ENCODE measurements at regions not wholly inside any gene's neighbourhood (a gene's known extent, or its start where the extent isn't known, plus 50 kb on each side); places are given as distances from the start of the nearest gene placed in this dataset.

DNA sequence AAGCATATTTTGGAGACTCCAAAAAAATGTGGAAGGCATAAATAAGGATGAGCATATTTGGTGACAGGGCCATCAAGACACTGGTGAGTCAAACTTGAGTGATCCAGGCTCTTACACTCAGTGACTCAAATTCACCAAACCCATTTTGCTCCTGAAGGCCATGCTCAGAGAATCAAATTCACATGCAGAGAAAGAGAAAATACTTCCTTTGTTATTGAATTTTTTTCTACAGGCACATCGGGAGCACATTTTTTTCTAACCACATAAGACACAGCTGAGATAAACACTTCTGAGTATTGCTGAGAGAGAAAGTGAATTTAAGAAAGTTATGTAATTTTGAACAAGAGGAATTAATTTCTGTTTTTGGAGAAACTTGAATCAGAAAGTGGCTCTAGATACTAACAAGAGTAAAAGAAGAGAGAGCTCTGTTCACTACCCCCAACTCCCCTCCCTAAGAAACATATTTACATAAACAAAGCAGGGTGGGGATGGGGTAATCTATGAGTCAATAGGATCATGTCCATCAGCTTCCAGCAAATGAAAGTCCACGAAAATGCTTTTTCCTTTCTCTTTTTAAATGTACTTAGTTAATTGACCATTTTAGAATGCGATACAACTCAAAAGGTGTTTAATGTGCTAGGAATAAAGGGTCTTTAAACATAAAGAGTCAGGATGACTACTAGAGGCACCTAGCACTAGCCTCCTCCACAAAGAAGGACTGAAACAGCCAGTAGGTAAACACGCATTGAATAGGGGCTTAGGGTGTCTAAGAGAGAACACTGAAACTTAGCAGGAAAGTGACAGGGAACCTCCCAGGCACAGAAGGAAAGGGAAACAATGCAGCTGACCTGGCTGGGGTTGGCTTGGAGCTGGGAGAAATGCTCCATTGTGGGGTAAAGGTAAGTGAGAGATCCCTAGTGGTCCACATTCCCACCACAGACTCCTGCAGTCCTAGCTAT is 152.3 kb downstream of the KCNE4 start:
- POLR2A ChIA-PET (ENCODE audit: unreplicated experiment), result no interaction called here
- Histone ChIP-seq H2AFZ (ENCODE audit: low read length) (no peak overlapping the region), H3K4me1 (ENCODE audit: insufficient read depth, low read length) (no peaks in the 10 kb centered on the region), H4K20me1 (ENCODE audit: low read length) (no peaks in the 10 kb centered on the region), H3K4me3 (ENCODE audit: low read length) (no peak overlapping the region), H3K36me3 (ENCODE audit: low read depth, low read length) (no peaks in the 10 kb centered on the region), H3K79me2 (ENCODE audit: low read length) (no peaks in the 10 kb centered on the region), H3K9ac (ENCODE audit: low read length) (no peak overlapping the region), H3K4me2 (ENCODE audit: low read length) (no peak overlapping the region), H3K9me3 (ENCODE audit: low read length) (0 out of 2 replicates have a peak, but pooled peaks cover 3% of the 10 kb centered on the region), H3F3A (ENCODE audit: low read length, unreplicated experiment) (no peaks in the 10 kb centered on the region), H3K27me3 (ENCODE audit: low read length) (0 out of 2 replicates have a peak, but pooled peaks cover 6% of the 10 kb centered on the region), H3K9me2 (replicated peaks; ENCODE audit: low read length) (no peaks in the 10 kb centered on the region), H3K27ac (ENCODE audit: low read length) (no peak overlapping the region)
- no TSS peak for BruUV-seq (replicated peaks)
- TF ChIP-seq, protein P1, sequence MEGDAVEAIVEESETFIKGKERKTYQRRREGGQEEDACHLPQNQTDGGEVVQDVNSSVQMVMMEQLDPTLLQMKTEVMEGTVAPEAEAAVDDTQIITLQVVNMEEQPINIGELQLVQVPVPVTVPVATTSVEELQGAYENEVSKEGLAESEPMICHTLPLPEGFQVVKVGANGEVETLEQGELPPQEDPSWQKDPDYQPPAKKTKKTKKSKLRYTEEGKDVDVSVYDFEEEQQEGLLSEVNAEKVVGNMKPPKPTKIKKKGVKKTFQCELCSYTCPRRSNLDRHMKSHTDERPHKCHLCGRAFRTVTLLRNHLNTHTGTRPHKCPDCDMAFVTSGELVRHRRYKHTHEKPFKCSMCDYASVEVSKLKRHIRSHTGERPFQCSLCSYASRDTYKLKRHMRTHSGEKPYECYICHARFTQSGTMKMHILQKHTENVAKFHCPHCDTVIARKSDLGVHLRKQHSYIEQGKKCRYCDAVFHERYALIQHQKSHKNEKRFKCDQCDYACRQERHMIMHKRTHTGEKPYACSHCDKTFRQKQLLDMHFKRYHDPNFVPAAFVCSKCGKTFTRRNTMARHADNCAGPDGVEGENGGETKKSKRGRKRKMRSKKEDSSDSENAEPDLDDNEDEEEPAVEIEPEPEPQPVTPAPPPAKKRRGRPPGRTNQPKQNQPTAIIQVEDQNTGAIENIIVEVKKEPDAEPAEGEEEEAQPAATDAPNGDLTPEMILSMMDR (conservative IDR thresholded peaks at IDR 0.05; ENCODE audit: low read depth, low read length), result no peak
- TF ChIP-seq EZH2 (IDR thresholded peaks at IDR 0.05; ENCODE audit: low read length, unreplicated experiment) (no peak), EZH2phosphoT487 (IDR thresholded peaks at IDR 0.05; ENCODE audit: borderline replicate concordance, low read length) (no peak)
- DNase-seq (peak; percentile 27), ATAC-seq (no peak)
- CTCF ChIA-PET, result no interaction called here
- intact Hi-C loops (cut with micrococcal nuclease), result no loop called here

DNA sequence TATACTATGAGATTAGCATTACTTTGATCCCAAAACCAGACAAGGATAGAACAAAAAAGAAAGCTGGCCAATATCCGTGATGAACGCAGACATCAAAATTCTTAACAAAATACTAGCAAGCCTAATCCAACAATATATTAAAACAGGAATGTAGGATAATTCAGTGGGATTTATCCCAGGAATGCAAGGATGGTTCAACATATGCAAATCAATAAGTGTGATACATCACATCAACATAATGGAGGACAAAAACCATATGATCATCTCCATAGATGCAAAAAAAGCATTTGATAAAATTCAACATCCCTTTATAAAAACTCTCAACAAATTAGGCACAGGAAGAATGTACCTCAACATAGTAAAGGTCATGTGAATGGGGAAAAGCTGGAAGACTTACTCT is 158.5 kb downstream of the KCNE4 start:
- TF ChIP-seq EZH2 (IDR thresholded peaks at IDR 0.05; ENCODE audit: low read length, unreplicated experiment) (no peak), EZH2phosphoT487 (IDR thresholded peaks at IDR 0.05; ENCODE audit: borderline replicate concordance, low read length) (no peak)
- TF ChIP-seq, protein P1 (conservative IDR thresholded peaks at IDR 0.05; ENCODE audit: low read depth, low read length), result no peak
- no TSS peak for BruUV-seq (replicated peaks)
- ATAC-seq (no peak), DNase-seq (no peak)
- no peak overlapping the region for H3K27ac ChIP-seq (ENCODE audit: low read length)
- H3K9me2 ChIP-seq (replicated peaks; ENCODE audit: low read length), result no peaks in the 10 kb centered on the region
- H3K4me1 ChIP-seq (ENCODE audit: insufficient read depth, low read length), result no peaks in the 10 kb centered on the region
- CTCF ChIA-PET, result no interaction called here
- H3K9ac ChIP-seq (ENCODE audit: low read length), result no peak overlapping the region
- H2AFZ ChIP-seq (ENCODE audit: low read length), result no peak overlapping the region
- H3K79me2 ChIP-seq (ENCODE audit: low read length), result no peaks in the 10 kb centered on the region
- no peaks in the 10 kb centered on the region for H4K20me1 ChIP-seq (ENCODE audit: low read length)
- H3K4me2 ChIP-seq (ENCODE audit: low read length), result no peak overlapping the region
- no peak overlapping the region for H3K4me3 ChIP-seq (ENCODE audit: low read length)
- peaks cover 15% of the 10 kb centered on the region for H3K9me3 ChIP-seq (ENCODE audit: low read length)
- POLR2A ChIA-PET (ENCODE audit: unreplicated experiment), result interaction anchor here (0.7 kb wide), 1 partner anchor 49 kb away, joined by 3 read pairs; no protein-coding TSS in a partner anchor
- H3F3A ChIP-seq (ENCODE audit: low read length, unreplicated experiment), result no peaks in the 10 kb centered on the region
- intact Hi-C loops (cut with micrococcal nuclease), result no loop called here
- no peaks in the 10 kb centered on the region for H3K36me3 ChIP-seq (ENCODE audit: low read depth, low read length)
- H3K27me3 ChIP-seq (ENCODE audit: low read length), result peaks cover 19% of the 10 kb centered on the region

All from PC-3 (cell line).